K562 (cell line): ENCODE measurements at regions not wholly inside any gene's neighbourhood (a gene's known extent, or its start where the extent isn't known, plus 50 kb on each side); places are given as distances from the start of the nearest gene placed in this dataset.
"Not testable (repeated sequence)": the region's sequence is repeated elsewhere in the genome, so short reads cannot be mapped to it uniquely, and the experiment has no call there.

Experiments
- CREB3 ChIP-seq: fragments of 450-650 bp; conservative IDR thresholded peaks from 2 replicates; pipeline ENCODE4 v1.6.1; 2016; ENCODE audit warnings: missing genetic modification characterization, low read depth, mild to moderate bottlenecking, missing compliant biosample characterization, moderate library complexity
- CTCF ChIP-seq, 3 experiments: IDR thresholded peaks in 2 of 3; conservative IDR thresholded peaks in 1 of 3; 2 replicates each; pipeline ENCODE4 v1.5.1; 2011 to 2012; ENCODE audit warnings: low read length in 3 of 3, mild to moderate bottlenecking in 3 of 3, control low read depth in 2 of 3, improper control_type of control experiment in 1 of 3, inconsistent platforms in 1 of 3, low read depth in 1 of 3, mixed read lengths in 1 of 3, moderate library complexity in 1 of 3; ENCODE audit not compliant: insufficient read depth in 2 of 3
- HDAC2 ChIP-seq: fragments of 450-650 bp; IDR thresholded peaks from 2 replicates; pipeline ENCODE4 v1.6.1; 2016; ENCODE audit warnings: mild to moderate bottlenecking
- MAX ChIP-seq: sonication (generic); formaldehyde crosslinking; IDR thresholded peaks from 2 replicates; pipeline ENCODE4 v1.9.0; 2022; ENCODE audit warnings: mild to moderate bottlenecking, missing genetic modification reagents
- MECOM ChIP-seq: fragments of 250-450 bp; sonication (Bioruptor Pico); IDR thresholded peaks from 2 replicates; pipeline ENCODE4 v1.8.0; 2022; ENCODE audit warnings: inconsistent platforms
- MEIS2 ChIP-seq: fragments of 450-650 bp; IDR thresholded peaks from 2 replicates; pipeline ENCODE4 v1.6.1; 2014; ENCODE audit warnings: mild to moderate bottlenecking; ENCODE audit not compliant: partially characterized antibody
- NEUROD1 ChIP-seq: fragments of 150-350 bp; IDR thresholded peaks from 2 replicates; pipeline ENCODE4 v1.6.1; 2014; ENCODE audit warnings: borderline replicate concordance, low read length, low read depth; ENCODE audit not compliant: partially characterized antibody
- NFE2L1 ChIP-seq: fragments of 450-650 bp; IDR thresholded peaks from 2 replicates; pipeline ENCODE4 v1.6.1; 2016; ENCODE audit warnings: missing genetic modification characterization, low read depth, mild to moderate bottlenecking, missing compliant biosample characterization, moderate library complexity, borderline replicate concordance
- PKNOX1 ChIP-seq: fragments of 450-650 bp; IDR thresholded peaks from 2 replicates; pipeline ENCODE4 v1.6.1; 2016
- POLR2A ChIP-seq: fragments of 450-650 bp; conservative IDR thresholded peaks from 2 replicates; pipeline ENCODE4 v1.6.1; 2016
- RFX5 ChIP-seq: IDR thresholded peaks from 2 replicates; pipeline ENCODE4 v1.6.1; 2011; ENCODE audit warnings: low read depth, mild to moderate bottlenecking, improper control_type of control experiment, low read length
- SIN3B ChIP-seq: fragments of 450-650 bp; IDR thresholded peaks from 2 replicates; pipeline ENCODE4 v1.6.1; 2017; ENCODE audit warnings: low read depth, mild to moderate bottlenecking, moderate library complexity
- THRA ChIP-seq: fragments of 450-650 bp; IDR thresholded peaks from 2 replicates; pipeline ENCODE4 v1.6.1; 2017; ENCODE audit warnings: mild to moderate bottlenecking, moderate library complexity
- ZNF740 ChIP-seq, 3 experiments: fragments of 200-800 bp in 1 of 3; sonication (Bioruptor generic) in 1 of 3; sonication (generic) in 1 of 3; formaldehyde crosslinking in 1 of 3; IDR thresholded peaks; 2 replicates each; pipeline versions ENCODE4 v1.6.1 to v1.8.0; 2016 to 2022; ENCODE audit warnings: mild to moderate bottlenecking in 2 of 3, missing compliant biosample characterization in 2 of 3, missing genetic modification characterization in 2 of 3, missing genetic modification reagents in 1 of 3

- not testable (repeated sequence) for TF ChIP-seq MAX (CRISPR knock-in tag); THRA; HDAC2; MECOM (CRISPR knock-in tag); CREB3 (tag); CTCF (IDR thresholded peaks at IDR 0.05 in 2 of 3, conservative IDR thresholded peaks at IDR 0.05 in 1 of 3; ENCODE audit: insufficient read depth in 2 of 3, low read depth in 1 of 3, low read length in 3 of 3); MEIS2; NFE2L1 (tag); RFX5; SIN3B; PKNOX1; NEUROD1; ZNF740 (CRISPR knock-in tag; IDR thresholded peaks at IDR 0.05); ZNF740 (tag; IDR thresholded peaks at IDR 0.05); POLR2A
Measured at GRCh38 chr1:203998571-203998970, 74.3 kb upstream of the SOX13 start.
